HG03565 (cell line): ENCODE measurements at regions not wholly inside any gene's neighbourhood (a gene's known extent, or its start where the extent isn't known, plus 50 kb on each side); places are given as distances from the start of the nearest gene placed in this dataset.
"Not testable (repeated sequence)": the region's sequence is repeated elsewhere in the genome, so short reads cannot be mapped to it uniquely, and the experiment has no call there.

Experiments
- ATAC-seq: cut with Tn5 transposase; IDR thresholded peaks from one replicate; pipeline ENCODE4 v1.9.1; 2021; ENCODE audit warnings: mild to moderate bottlenecking, moderate library complexity; ENCODE audit not compliant: unreplicated experiment

DNA sequence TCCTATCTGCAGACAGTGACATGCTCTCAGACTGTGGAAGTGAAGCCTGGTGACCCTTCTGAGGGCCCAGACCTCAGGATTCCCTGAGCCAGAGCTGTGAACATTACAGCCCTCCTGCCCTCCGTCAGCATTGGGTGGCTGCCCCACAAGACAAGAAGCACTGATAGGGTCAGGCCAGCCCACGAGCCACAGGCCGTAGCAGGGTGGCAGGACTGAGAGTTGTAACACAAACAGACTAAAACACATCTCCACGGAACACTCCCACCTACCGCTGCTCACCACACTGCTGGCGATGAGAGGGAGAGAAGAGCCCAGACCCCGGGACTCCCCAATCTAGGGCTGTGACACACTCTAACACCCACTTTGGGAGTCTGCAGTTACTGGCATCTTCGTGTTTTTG is 264.8 kb upstream of the FSIP2 start:
- ATAC-seq = no peak

DNA sequence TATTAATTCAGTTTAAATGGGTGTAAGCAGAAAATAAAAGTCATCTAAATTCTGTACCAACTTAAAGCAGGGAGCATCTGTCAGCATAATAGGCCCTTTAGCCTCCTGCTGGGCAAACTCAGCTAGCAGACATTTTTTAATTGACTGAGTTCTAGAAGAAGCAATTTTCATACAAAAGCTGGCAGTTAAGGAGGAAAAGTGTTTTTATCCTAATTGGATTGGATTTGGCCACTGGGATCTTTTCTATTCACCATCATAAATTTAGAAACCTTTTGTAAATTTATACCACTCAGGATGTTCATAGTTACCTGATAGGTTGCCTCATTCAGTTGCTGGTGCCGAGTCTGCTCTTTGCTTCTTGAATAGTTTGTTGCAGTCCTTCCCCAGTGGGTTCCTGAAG is 262.7 kb upstream of the FSIP2 start:
- no peak for ATAC-seq

DNA sequence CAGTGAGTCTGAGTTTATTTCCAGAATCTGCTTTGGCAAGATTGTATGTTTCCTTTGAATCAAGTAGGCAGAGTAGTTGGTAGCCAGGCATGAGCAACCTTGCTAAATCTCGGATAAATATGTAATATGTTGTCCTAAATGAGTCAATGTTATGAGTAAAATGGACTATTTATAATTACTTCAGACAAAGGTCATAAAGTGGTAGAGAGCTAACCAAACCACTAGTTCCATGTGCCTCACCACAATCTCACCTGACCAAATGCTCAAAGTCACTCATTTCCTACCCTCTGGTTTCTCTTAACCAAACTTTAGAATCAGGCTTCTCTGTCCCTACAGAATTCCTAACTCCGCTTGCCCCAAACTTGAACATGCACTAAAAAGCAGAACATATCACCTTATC is 261.2 kb upstream of the FSIP2 start:
- no peak for ATAC-seq

DNA sequence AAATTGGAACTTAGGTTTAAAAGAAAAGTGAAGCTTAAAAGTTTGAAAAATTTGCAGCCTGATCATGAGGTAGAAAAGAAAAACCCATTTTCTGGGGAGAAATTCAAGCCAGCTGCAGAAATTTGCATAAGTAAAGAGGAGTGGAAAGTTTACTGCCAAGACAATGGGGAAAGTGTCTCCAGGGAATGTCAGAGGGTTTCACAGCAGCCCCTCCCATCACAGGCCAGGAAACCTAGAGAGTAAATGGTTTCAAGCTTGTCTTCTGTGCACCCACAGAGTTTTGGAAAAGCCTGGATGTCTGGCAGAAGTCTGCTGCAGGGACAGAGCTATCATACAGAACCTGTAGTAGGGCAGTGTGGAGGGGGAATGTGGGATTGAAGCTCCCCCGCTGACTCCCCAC is 254.0 kb upstream of the FSIP2 start:
- ATAC-seq = no peak

DNA sequence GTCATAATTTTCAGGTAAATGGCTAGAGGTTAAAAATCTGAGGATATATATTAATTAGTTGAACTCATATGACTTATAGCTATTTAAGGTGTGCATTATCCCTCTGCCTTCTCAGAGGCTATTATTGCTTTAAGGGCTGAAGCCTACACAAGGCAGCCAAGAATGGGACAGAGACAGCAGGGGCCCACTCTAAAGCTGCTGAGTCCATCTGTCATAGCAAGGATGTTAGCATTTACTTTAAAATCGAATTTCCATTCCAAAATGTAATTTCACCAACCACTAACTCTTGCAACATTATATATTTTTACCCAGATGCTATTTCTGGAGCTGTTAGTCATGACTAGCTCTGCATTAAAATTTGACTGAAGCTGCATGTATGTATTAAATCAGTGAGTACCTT is 236.3 kb upstream of the FSIP2 start:
- ATAC-seq = no peak

DNA sequence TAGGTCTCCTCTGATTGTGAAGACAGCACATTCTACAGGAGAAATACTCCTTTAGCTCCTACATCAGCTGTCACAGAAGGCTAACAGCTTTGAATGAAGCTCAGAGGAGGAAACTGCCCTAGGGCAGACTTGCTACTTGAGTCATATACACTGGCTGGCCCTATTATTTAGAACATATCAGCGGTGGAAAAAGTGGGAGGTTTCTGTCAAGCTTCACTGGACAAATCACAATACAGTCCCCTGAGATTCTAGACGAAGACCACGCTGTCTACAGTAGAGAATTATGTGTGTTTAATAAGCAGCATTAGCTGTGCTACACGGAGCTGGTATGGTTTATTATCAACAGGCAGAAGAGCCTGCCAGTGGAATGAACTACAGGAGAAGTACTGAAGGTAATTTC is 230.9 kb upstream of the FSIP2 start:
- ATAC-seq = no peak

DNA sequence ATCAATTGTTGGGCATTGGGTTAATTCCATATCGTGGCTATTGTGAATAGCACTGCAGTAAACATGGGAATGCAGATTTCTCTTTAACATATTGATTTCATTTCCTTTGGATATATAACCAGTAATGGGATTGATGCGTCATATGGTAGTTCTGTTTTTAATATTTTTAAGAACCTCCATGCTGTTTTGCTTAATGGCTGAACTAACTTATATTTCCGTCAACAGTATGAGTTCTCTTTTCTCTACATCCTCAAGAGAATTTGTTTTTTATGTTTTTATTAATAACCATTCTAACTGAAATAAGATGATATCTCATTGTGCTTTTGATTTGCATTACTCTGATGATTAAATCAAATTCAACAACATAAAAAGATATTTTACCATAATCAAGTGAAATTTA is 228.5 kb upstream of the FSIP2 start:
- ATAC-seq = no peak

DNA sequence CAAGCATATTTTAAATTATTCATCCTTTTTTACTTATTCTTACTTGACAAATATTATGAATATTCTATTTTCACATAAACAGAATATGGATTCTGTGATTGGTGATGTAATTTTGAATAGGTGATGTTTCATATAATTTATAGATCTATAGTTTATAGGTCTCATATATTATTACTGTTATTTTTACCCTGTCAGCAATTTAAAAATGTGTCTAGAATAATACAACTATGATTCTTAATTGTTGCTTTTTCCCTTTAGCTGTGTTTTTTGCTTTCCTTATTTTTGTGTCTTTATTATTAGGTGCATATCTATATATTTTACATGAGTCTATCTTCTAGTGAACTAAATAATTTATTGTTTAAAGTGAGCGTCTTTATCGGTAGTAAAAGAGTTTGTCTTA is 226.7 kb upstream of the FSIP2 start:
- ATAC-seq = no peak

DNA sequence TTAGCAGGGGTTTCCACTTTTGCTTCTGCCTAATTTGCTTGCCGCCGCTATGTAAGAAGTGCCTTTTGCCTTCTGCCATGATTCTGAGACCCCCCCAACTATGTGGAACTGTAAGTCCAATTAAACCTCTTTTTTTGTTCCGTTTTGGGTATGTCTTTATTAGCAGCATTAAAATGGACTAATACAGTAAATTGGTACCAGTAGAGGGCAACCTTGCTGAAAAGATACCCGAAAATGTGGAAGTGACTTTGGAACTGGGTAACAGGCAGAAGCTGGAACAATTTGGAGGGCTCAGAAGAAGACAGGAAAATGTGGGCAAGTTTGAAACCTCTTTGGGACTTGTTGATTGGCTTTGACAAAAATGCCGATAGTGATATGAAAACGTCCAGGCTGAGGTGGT is 216.1 kb upstream of the FSIP2 start:
- ATAC-seq = no peak

DNA sequence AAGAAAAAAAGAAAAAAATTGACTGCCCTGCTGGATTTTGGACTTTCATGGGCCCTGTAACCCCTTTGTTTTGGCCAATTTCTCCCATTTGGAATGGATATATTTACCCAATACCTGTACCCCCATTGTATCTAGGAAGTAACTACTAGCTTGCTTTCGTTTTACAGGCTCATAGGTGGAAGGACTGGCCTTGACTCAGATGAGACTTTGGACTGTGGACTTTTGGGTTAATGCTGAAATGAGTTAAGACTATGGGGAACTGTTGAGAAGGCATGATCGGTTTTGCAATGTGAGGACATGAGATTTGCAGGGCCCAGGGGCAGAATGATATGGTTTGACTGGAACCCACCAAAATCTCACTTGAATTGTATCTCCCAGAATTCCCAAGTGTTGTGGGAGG is 214.4 kb upstream of the FSIP2 start:
- not testable (repeated sequence) for ATAC-seq

DNA sequence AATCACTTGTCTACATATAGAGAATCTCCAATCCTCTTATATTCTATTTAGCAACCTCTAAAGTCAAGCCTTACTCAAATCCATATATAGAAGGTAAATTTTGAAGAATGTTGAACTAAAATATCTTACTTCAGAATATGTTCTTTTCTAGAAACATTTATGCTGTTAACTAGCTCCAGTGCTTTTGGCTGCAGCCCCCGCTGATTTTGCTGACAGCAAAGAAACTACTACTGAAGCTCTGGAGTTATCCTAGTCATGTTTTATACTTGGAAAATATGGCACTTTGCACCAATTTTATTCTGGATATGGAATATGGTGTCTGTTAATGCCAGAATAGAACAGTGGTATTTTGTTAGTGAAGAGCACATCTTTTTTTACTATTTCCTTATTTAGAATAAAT is 212.4 kb upstream of the FSIP2 start:
- ATAC-seq = no peak

DNA sequence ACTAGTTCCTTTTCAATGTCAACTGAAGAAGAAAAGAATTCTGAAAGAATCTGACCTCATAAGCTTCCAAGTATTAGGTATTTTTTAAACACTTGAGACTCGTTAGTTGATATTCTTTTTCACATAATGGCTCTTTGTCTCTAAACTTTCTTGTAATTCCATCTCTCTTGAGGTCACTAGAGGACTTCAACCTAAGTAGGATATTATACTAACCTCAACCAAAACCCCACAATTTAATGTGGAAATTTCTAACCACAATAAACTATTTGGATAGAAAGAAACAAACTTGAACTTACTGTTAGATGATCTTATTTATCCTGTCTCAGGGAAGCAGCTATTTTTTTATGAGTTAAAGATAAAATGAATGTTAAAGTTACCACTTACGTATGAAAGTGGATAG is 206.9 kb upstream of the FSIP2 start:
- ATAC-seq = no peak

DNA sequence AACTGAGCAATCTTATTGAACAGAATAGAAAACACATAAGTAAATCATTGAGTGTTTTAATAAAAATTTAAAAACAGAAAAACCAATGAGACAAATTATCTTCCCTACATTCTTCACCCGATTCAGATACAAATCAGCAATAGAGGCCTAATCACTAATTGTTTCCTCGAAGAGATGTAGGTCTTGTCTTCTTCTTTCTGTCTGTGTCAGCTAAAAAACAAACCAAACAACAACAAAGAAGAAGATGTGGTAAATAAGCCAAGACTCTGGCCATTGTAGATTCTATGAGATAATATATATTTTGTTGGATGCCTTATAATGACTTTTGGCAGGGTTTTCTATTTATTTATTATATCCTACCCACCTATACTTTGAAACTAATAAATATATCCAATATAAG is 200.9 kb upstream of the FSIP2 start:
- no peak for ATAC-seq

DNA sequence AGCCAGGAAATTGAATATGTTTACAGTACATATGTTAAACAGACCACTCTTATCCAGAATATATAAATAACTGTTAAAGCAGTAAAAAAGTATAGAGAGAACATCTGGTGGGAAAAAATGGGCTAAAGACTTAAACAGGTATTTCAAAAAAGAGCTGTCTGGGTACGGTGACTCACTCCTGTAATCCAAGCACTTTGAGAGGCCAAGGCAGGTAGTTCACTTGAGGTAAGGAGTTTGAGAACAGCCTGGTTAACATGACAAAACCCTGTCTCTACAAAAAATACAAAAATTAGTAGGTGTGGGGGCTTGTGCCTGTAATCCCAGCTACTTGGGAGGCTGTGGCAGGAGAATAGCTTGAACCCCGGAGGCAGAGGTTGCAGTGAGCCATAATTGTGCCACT is 171.4 kb upstream of the FSIP2 start:
- ATAC-seq = no peak

DNA sequence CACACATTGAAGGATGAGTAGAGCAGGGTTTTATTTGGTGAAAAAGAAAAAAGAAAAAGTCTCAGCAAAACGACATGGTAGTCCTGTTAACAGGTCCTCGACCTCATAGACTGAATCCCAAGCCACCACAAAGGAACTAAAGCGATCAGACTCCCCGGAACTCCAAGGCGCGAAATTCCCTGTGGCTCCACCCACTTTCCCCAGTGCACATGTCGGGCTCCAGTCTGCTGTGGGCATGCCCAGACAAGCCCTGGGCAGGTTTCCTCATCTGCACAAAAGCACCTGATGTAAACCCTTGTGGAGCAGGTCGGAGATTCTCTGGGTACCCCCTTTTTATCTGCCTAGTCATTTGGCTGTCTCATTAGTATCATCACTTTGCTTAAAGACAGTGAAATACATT is 170.7 kb upstream of the FSIP2 start:
- ATAC-seq = no peak

DNA sequence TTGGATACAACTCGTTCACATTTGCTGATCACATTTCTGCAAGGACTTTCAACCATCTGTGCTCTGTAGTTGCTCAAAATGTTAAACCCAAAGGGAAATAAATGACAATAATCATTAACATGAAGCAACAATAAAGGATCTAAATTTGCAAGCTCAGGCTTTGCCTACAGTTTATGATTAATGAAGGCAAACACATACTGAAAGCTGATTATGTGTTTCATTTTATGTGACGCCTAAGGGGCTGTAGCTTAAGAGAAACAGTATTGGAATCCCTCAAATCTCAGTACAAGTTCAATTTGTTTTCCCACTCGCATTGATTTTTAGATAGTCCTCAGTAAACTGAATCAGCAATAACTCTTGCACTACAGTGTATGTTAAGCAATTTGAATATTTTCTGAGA is 160.3 kb upstream of the FSIP2 start:
- ATAC-seq = no peak

DNA sequence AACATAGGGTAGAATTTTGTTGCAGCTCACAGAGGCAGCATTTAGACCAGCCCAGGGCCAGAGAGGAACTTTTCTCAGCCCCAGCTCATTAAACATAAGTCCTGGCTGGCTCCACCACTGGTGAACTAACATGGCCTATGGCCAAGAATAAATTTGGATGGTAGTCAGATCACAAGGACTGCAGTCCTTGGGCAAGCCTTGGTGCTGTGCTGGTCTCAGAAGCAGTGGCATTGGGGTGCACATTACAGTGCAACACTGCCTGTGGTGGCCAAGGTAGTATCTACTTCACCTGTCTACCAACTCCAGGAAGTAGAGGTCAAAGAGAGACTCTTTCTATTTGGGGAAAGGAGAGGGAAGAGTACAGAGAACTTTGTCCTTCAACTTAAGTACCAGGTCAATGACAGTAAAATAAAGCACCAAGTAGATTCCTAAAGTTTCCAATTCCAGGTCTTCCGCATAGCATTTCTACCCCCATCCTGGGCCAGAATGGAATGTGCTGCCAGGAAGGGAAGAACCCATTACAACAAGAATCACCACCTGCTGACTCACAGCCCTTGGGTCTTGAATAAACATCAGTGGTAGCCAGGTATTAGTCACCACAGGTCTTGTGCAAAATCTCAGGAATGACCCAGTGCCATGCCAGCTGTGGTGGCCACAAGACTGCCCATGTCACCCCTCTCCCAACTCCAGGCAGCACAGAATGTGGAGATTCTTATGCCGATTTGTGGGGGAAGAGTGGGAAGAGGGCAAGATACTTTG is 155.4 kb upstream of the FSIP2 start:
- ATAC-seq = no peak

DNA sequence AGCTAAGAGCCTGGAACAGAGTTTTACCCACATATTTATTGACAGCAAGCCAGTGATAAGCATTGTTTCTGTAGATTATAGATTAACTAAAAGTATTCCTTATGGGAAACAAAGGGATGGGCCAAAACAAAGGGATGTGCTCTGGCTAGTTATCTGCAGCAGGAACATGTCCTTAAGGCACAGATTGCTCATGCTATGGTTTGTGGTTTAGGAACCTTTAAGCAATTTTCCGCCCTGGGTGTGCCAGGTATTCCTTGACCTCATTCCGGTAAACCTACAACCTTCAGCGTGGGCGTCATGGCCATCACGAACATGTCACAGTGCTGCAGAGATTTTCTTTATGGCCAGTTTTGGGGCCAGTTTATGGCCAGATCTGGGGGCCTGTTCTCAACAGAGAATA is 153.4 kb upstream of the FSIP2 start:
- ATAC-seq = not testable (repeated sequence)

DNA sequence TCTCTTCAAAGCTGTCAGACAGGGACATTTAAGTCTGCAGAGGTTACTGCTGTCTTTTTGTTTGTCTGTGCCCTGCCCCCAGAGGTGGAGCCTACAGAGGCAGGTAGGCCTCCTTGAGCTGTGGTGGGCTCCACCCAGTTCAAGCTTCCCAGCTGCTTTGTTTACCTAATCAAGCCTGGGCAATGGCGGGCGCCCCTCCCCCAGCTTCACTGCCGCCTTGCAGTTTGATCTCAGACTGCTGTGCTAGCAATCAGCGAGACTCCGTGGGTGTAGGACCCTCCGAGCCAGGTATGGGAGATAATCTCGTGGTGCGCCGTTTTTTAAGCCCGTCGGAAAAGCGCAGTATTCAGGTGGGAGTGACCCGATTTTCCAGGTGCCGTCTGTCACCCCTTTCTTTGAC is 147.3 kb upstream of the FSIP2 start:
- ATAC-seq = not testable (repeated sequence)

DNA sequence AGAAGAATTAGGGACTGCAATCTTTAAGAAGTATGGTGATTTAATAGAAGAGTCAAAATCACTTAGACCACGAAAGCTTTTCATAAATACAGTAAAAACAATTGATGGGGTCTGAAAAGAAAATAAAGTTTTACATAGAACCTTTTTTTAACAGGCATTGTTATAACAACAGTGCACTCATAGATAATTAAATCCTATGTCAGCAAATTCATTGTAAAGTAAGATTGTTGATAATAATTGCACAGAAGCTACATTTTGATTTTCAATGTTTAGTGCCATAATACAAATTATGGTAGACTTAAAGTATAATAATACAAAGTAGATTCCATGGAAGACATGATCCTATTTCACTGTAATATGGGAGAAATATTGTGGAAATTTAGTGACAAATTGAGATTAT is 130.7 kb upstream of the FSIP2 start:
- no peak for ATAC-seq

DNA sequence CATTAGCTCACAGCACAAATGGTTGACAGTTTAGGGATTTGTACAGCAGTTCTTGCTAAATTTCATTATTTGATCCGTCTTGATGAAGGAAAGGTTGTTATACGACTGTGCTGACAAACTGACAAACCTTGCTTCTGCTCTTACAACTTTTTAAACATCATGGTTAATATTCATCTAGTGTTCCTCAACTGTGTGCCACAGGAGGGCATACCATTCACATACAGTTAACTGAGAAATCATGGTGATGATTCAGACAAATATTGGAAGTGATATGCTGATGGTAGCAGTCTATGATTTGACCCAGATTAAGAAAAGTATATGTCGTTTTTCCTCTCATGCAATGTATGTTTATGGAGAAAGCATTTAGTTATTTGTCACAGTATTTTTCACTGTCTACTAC is 129.8 kb upstream of the FSIP2 start:
- no peak for ATAC-seq

DNA sequence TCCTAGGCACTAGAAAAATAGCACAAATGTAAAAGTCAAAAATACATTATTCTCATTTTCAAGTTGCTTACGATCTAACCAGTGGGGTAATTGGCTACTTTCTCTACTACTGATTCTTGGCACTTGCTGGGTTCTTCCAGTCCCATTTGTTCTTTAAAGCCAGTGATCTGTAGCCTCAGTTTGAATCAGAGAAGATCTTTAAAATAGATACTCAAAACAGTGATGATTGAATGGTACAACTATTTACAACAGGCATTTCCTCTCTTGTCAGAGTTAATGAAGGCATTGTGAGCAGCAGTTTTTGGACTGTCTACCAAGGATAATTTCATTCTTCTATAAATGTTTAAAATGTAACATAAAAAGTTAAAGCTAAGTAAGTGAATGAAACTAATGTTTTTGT is 128.3 kb upstream of the FSIP2 start:
- no peak for ATAC-seq

DNA sequence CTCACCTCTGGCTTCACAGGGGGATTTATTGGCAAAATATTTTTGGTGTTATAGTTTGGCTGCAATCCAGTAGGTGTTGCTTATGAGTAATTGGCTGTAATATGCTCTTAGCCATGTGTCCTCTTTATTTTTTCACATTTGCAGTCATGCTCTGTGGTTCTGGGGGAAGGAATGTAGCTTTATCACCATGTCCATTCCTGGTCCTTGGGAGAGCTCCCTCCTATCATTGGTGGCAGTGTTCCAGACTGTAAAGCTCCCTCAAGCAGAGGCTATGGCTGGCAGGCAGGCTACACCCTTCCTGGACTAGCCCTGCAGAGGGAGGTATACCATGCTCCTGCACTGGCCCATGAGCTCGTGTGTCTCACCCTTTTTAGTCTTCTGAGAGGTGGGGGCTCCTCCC is 120.0 kb upstream of the FSIP2 start:
- ATAC-seq = no peak
